GM12891 (cell line): ENCODE measurements at regions not wholly inside any gene's neighbourhood (a gene's known extent, or its start where the extent isn't known, plus 50 kb on each side); places are given as distances from the start of the nearest gene placed in this dataset.

Experiments used
- PAX5 ChIP-seq: IDR thresholded peaks from 2 replicates; pipeline ENCODE4 v1.6.1; 2011; ENCODE audit warnings: low read length, moderate library complexity, mild to moderate bottlenecking; ENCODE audit not compliant: insufficient read depth, severe bottlenecking
- POLR2A ChIP-seq: IDR thresholded peaks from 2 replicates; pipeline ENCODE4 v1.6.1; 2011; ENCODE audit warnings: low read depth, low read length, control low read depth
- POLR2AphosphoS5 ChIP-seq: IDR thresholded peaks from 2 replicates; pipeline ENCODE4 v1.6.1; 2011; ENCODE audit warnings: low read depth, low read length, control low read depth
- POU2F2 ChIP-seq: IDR thresholded peaks from 2 replicates; pipeline ENCODE4 v1.6.1; 2011; ENCODE audit warnings: low read depth, mild to moderate bottlenecking, control low read depth, low read length, moderate library complexity
- TAF1 ChIP-seq: IDR thresholded peaks from 2 replicates; pipeline ENCODE4 v1.6.1; 2011; ENCODE audit warnings: low read depth, low read length, control low read depth

GRCh38 chr4:173753408-173753807 is 223.4 kb upstream of the HAND2 start:
- no peak for TF ChIP-seq POLR2A
- TF ChIP-seq POLR2AphosphoS5: no peak
- no peak for TF ChIP-seq POU2F2
- no peak for TF ChIP-seq TAF1
- no peak for TF ChIP-seq PAX5
